Skeletal muscle satellite cell (primary cell): ENCODE measurements at regions not wholly inside any gene's neighbourhood (a gene's known extent, or its start where the extent isn't known, plus 50 kb on each side); places are given as distances from the start of the nearest gene placed in this dataset.

Experiments used
- H3K27me3 ChIP-seq: 2 replicates; pipeline ENCODE4 v1.7.0; 2013; ENCODE audit warnings: low read length; ENCODE audit not compliant: control insufficient read depth, insufficient read depth
- H3K36me3 ChIP-seq: 2 replicates; pipeline ENCODE4 v1.7.0; 2013; ENCODE audit warnings: mild to moderate bottlenecking, control low read depth, low read length; ENCODE audit not compliant: insufficient read depth
- H3K4me1 ChIP-seq: 2 replicates; pipeline ENCODE4 v1.7.0; 2013; ENCODE audit warnings: low read length; ENCODE audit not compliant: control insufficient read depth, insufficient read depth
- H3K4me2 ChIP-seq: 2 replicates; pipeline ENCODE4 v1.7.0; 2013; ENCODE audit warnings: mild to moderate bottlenecking, low read length
- H3K4me3 ChIP-seq: 2 replicates; pipeline ENCODE4 v1.7.0; 2013; ENCODE audit warnings: low read length
- H3K9ac ChIP-seq: 2 replicates; pipeline ENCODE4 v1.7.0; 2013; ENCODE audit warnings: mild to moderate bottlenecking, low read depth, low read length, moderate library complexity
- H3K9me3 ChIP-seq: replicated peaks from 2 replicates; pipeline ENCODE4 v1.7.0; 2013; ENCODE audit warnings: mild to moderate bottlenecking, control low read depth, low read length

DNA sequence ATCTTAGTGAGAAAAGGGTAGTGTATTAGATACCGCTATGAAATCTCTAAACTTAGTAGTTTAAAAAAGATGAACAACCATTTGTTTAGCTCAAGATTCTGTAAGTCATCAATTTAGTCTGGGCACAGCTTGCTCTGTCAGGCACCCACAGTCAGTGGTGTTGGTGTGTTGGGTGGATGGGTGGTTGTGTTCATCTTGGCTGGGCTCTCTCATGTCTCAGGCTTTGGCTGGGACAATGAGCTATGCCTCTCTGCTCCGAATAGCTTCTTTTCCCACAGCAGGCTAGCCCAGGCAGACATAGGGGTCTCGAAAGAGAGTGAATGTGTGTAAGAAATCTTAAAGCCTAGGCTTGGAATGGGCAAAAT, 127.0 kb upstream of the GATB start:
- Histone ChIP-seq H3K4me3 (no peak overlapping the region), H3K9me3 (no peaks in the 10 kb centered on the region), H3K36me3 (no peaks in the 10 kb centered on the region), H3K4me2 (no peak overlapping the region), H3K4me1 (peaks cover 14% of the 10 kb centered on the region), H3K9ac (no peak overlapping the region), H3K27me3 (no peaks in the 10 kb centered on the region)

- no peak overlapping the region for H3K9ac ChIP-seq
- H3K4me3 ChIP-seq, result no peak overlapping the region
- H3K9me3 ChIP-seq, result no peaks in the 10 kb centered on the region
- H3K27me3 ChIP-seq, result no peaks in the 10 kb centered on the region
- peaks cover 14% of the 10 kb centered on the region for H3K4me1 ChIP-seq
- no peak overlapping the region for H3K4me2 ChIP-seq
- H3K36me3 ChIP-seq, result no peaks in the 10 kb centered on the region
These were observed 126.4 kb upstream of the GATB start for GRCh38 chr4:151887031-151887815.

- Histone ChIP-seq H3K36me3 (no peaks in the 10 kb centered on the region), H3K4me2 (no peak overlapping the region)
These were observed 124.3 kb upstream of the GATB start for GRCh38 chr4:151885123-151885522.

GRCh38 chr4:151883747-151884146, 122.9 kb upstream of the GATB start:
- no peaks in the 10 kb centered on the region for H3K36me3 ChIP-seq
- no peak overlapping the region for H3K4me3 ChIP-seq
- H3K4me2 ChIP-seq, result no peak overlapping the region
- peaks cover 3% of the 10 kb centered on the region for H3K27me3 ChIP-seq
- no peak overlapping the region for H3K9ac ChIP-seq
- peaks cover 14% of the 10 kb centered on the region for H3K4me1 ChIP-seq
- H3K9me3 ChIP-seq, result no peaks in the 10 kb centered on the region

More at GRCh38 chr4:151885123-151885522, 124.3 kb upstream of the GATB start:
- Histone ChIP-seq H3K4me1 (peaks cover 14% of the 10 kb centered on the region), H3K27me3 (no peaks in the 10 kb centered on the region), H3K9me3 (no peaks in the 10 kb centered on the region), H3K9ac (no peak overlapping the region), H3K4me3 (no peak overlapping the region)

GRCh38 chr4:151882072-151882803, 121.4 kb upstream of the GATB start:
- no peak overlapping the region for H3K9ac ChIP-seq
- H3K4me2 ChIP-seq, result no peak overlapping the region
- H3K4me1 ChIP-seq, result peaks cover 4% of the 10 kb centered on the region
- H3K4me3 ChIP-seq, result no peak overlapping the region
- no peaks in the 10 kb centered on the region for H3K36me3 ChIP-seq
- H3K27me3 ChIP-seq, result peaks cover 7% of the 10 kb centered on the region
- H3K9me3 ChIP-seq, result no peaks in the 10 kb centered on the region

DNA sequence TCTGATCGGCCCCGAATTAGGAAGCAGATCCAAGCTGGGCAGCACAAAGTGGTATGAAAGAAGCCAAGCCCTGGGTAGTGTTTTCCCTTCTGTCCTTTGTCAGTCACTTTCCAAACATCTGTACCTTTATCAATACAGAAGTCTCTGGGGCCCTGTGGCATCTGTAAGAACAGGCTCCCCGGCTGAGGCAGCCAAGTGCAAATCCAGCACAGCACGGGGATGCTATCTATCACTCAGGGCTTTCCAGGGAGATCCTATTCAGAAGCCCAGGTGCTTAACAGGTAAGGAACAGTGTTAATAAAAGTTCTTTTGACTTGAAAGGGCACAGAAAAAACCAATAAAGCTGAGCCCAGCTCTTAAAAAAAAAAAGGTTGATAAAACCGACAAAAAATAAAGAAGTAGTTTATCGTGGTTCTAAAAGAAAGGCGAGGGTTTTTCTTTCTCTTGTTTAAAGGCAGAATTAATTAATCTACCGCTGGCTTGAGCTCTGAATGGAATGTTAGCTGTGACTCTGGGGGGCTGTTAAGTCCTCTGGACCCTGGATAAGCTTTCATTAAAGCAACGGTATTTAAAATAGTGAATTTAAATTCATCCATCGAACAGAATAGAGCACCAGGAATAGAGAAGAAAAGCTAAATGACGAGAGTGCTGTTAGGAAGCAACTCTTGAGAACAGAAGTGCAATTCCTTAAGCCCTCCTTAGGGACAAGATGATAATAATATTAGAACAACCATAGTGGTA, 119.1 kb upstream of the GATB start:
- H3K27me3 ChIP-seq, result peaks cover 7% of the 10 kb centered on the region

DNA sequence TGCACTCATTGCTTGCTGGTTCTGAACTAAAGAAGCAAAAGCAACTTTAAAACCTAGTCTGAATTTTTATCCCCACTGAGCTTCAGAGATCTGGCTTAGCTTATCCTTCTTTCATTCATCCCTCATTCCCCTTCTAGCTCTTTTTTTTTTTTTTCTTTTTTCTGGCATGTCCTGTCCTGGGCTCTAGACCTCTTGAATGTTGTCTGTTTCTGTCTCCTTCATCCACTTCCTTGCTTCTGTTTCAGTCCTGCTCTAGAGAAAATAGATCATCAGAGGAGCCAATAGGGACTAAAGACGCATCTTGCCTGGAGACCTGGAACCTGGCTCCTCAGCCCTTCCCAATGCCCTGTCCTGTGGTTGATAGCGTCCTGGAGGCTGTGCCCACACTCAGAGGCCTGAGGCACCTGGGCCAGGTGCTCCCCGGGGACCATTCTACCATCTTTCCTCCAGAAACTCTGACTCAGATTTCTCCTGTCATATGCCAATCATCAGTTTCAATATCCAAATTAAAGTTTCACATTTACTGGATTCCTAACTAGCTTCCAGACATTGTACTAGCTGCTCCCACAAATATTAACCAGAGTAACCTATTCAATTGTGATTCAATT, 115.7 kb upstream of the GATB start:
- Histone ChIP-seq H3K4me1 (no peaks in the 10 kb centered on the region), H3K9me3 (no peaks in the 10 kb centered on the region), H3K9ac (no peak overlapping the region), H3K27me3 (peaks cover 12% of the 10 kb centered on the region), H3K4me2 (no peak overlapping the region), H3K4me3 (no peak overlapping the region), H3K36me3 (no peaks in the 10 kb centered on the region)

More for the DNA sequence above, 119.1 kb upstream of the GATB start:
- Histone ChIP-seq H3K4me1 (no peaks in the 10 kb centered on the region), H3K36me3 (no peaks in the 10 kb centered on the region), H3K4me3 (no peak overlapping the region), H3K4me2 (no peak overlapping the region), H3K9me3 (no peaks in the 10 kb centered on the region), H3K9ac (no peak overlapping the region)

- Histone ChIP-seq H3K9me3 (no peaks in the 10 kb centered on the region), H3K4me3 (no peak overlapping the region), H3K36me3 (no peaks in the 10 kb centered on the region), H3K9ac (no peak overlapping the region), H3K4me2 (no peak overlapping the region), H3K4me1 (no peaks in the 10 kb centered on the region), H3K27me3 (peaks cover 12% of the 10 kb centered on the region)
These were observed 113.5 kb upstream of the GATB start for GRCh38 chr4:151874328-151874727.

DNA sequence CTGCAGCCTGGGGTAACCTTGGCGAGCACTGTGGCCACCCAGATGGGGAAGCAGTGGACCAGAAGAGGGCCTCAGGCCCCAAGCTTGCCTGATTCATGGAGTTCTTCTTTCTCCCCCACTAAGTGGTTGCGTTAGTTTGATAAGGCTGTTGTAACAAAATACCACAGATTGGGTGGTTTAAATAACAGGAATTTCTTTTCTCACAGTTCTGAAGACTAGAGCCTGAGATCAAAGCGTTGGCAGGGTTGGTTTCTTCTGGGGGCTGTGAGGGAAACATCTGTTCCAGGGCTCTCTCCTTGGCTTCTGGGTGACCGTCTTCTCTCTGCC, 105.7 kb upstream of the GATB start:
- Histone ChIP-seq H3K4me2 (no peak overlapping the region), H3K9ac (no peak overlapping the region), H3K9me3 (no peaks in the 10 kb centered on the region), H3K4me3 (no peak overlapping the region), H3K36me3 (no peaks in the 10 kb centered on the region), H3K4me1 (no peaks in the 10 kb centered on the region), H3K27me3 (peaks cover 4% of the 10 kb centered on the region)

GRCh38 chr4:151865744-151866591, 105.2 kb upstream of the GATB start:
- no peak overlapping the region for H3K4me2 ChIP-seq
- H3K9ac ChIP-seq, result no peak overlapping the region
- no peaks in the 10 kb centered on the region for H3K9me3 ChIP-seq
- H3K4me3 ChIP-seq, result no peak overlapping the region
- no peaks in the 10 kb centered on the region for H3K4me1 ChIP-seq
- H3K36me3 ChIP-seq, result no peaks in the 10 kb centered on the region
- H3K27me3 ChIP-seq, result peaks cover 4% of the 10 kb centered on the region

- H3K9ac ChIP-seq, result no peak overlapping the region
- no peaks in the 10 kb centered on the region for H3K36me3 ChIP-seq
- H3K4me3 ChIP-seq, result no peak overlapping the region
- H3K4me2 ChIP-seq, result no peak overlapping the region
- H3K9me3 ChIP-seq, result no peaks in the 10 kb centered on the region
- H3K4me1 ChIP-seq, result no peaks in the 10 kb centered on the region
- H3K27me3 ChIP-seq, result peaks cover 4% of the 10 kb centered on the region
These were observed 104.5 kb upstream of the GATB start for GRCh38 chr4:151865312-151865711.
